ENCODE measurements at regions not wholly inside any gene's neighbourhood (a gene's known extent, or its start where the extent isn't known, plus 50 kb on each side); places are given as distances from the start of the nearest gene placed in this dataset.

GRCh38 chr3:104108522-104108921 is 1258.2 kb upstream of the ALCAM start:
- no peak for TF ChIP-seq OSR1 (CRISPR knock-in tag; IDR thresholded peaks at IDR 0.05)
- TF ChIP-seq BACH2 (CRISPR knock-in tag; IDR thresholded peaks at IDR 0.05; ENCODE audit: borderline replicate concordance) = no peak
- no peak for TF ChIP-seq PPARA (CRISPR knock-in tag; IDR thresholded peaks at IDR 0.05; ENCODE audit: borderline replicate concordance)
